Hematopoietic multipotent progenitor cell treated with erythropoietin and hydrocortisone succinate and interleukin-3 and kit ligand, for 4 days (in vitro differentiated cells): ENCODE measurements at regions not wholly inside any gene's neighbourhood (a gene's known extent, or its start where the extent isn't known, plus 50 kb on each side); places are given as distances from the start of the nearest gene placed in this dataset.
"Not testable (repeated sequence)": the region's sequence is repeated elsewhere in the genome, so short reads cannot be mapped to it uniquely, and the experiment has no call there.

ENCODE experiments used
- DNase-seq: peaks from one replicate; pipeline ENCODE4 v3.0.0-alpha.2; 2015

DNA sequence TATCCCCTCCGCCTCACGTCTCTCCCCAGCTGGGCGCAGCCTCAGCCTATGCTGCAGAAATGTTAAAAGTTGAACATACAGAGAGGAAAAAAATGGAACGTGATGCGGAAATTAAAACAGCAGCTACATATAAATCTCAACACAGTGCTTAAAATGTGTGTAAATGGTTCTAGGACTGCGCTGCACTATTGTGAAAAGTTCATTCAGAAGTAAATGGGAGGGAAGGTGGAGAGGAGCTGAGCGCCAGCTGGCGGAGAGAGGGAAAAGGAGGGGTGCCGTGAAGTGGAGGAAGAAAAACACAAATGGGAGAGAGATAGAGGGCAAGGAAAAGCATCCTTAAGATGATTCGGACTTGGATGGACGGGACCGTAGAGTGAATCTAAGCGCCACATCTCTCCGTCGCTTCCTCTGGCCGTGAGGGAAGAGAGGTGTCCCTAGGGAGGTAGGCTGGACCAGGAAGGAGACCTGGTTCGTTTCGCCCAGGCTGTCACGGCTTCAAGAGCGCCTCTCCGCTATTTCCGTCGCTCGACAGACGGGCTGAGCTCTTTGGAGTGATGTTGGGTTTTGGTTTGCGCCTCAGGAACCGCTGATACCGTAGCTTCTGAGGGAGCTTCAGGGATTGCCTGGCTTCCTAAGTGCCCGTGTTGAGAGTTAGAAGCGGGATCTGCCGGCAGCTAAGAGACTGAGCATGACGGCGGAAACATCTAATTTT lies 113.7 kb downstream of the TRIM27 start:
- no peak for DNase-seq

DNA sequence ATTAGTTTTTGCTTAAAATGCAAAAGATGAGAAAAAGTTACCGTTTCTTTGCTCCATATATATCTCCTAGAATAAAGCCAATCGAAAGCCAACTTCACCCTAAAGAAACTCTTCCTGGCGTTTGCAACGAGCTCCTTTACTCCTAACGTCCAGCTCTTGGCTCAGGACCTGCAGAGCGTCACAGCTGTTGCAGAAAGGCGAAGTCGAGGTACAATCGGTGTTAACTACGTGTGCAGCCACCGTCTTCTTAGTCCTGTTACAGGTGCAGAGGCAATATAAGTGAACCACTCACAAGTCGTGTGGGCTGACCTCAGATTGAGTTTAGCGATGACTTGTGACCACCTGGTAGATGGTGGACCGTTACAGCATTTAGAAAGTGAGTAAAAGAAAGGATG lies 113.1 kb downstream of the TRIM27 start:
- DNase-seq = no peak

DNA sequence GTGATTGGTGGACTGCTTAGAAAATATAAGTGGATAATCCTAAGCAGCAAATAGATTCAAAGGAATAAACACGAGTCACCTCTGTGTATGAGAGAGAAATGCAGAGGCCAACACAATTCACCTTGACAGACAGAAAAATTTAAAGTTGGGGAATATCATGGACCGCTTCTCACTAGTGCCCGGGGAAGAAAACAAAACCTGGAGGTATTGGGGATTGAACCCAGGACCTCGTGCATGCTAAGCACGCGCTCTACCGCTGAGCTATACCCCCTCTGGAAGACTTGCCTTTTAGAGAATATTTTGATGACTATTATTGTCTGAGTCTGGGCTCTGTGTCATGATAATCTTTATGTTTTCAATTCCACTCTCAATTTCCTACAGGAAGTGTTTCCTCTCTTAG lies 111.9 kb downstream of the TRIM27 start:
- DNase-seq = peak; percentile 53

DNA sequence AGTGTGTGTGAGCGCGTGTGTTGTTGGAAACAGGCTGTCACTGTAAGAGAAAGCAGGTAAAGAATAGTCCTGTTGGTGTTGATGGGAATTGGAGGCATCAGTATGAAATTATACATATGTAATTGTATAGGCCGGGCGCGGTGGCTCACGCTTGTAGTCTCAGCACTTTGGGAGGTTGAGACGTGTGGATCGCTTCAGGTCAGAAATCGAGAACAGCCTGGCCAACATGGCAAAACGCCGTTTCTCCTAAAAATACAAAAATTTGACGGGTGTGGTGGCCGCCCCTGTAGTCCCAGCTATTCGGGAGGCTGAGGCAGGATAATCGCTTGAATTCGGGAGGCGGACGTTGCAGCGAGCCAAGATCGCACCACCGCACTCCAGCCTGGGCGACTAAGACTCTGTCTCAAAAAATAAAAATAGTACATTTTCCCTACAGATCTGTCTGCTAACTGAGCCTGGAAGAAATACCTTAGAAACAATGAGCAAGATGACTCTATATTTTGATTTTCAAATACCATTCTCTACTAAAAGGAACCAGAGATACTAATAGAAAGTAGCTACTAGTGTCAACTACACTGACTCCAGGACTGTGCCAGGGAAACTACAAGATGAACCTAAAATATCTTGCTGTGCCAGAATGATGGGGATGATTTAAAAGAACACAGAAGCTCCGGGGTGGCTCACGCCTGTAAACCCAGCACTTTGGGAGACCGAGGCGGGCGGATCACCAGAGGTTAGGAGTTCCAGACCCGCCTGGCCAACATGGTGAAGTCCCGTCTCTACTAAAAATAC lies 110.8 kb downstream of the TRIM27 start:
- no peak for DNase-seq

DNA sequence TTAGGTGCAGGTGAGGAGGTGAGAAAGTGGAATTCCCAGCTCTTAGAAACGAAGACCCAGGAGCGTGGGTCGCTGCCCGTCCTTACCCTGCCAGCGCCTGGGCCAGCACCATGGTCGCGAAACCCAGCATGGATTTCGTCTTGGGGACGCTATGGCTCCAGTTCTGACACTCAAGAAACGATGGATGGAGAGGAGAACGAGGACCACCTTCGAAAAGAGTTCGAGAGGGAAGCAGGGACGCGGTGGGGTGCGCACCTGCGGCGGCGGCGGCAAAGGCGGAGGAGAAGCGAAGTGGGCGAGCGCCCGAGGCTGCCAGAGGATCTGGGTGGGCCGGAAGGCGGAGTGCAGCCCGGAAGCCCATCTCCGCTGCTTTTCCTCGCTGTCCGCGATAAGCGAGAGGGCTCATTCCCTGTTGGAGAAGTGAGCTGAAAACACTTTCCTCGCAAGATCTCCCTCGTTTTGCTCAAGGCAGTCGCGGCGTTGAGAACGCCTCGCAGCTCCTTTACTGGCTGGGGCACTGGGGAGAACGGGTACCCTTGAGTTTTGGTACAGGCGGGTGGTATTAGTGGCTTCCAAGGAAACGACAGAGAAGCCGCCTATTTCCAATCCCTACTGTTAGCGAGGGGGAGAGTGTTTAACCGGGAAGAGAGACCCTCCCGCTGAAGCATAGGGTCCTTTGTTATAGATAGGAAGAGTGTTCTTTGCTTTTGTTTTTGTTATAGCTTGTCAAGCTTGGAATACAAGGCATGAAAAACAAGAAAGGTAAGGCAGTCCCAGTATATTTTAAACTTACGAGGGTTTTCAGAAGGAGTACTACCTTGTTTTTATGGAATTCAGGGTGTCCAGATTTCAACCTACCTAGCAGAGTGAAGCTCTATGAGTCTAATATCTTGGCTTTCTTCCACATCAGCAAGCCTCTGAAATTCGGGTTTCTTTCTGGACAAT lies 109.5 kb downstream of the TRIM27 start:
- DNase-seq = no peak

DNA sequence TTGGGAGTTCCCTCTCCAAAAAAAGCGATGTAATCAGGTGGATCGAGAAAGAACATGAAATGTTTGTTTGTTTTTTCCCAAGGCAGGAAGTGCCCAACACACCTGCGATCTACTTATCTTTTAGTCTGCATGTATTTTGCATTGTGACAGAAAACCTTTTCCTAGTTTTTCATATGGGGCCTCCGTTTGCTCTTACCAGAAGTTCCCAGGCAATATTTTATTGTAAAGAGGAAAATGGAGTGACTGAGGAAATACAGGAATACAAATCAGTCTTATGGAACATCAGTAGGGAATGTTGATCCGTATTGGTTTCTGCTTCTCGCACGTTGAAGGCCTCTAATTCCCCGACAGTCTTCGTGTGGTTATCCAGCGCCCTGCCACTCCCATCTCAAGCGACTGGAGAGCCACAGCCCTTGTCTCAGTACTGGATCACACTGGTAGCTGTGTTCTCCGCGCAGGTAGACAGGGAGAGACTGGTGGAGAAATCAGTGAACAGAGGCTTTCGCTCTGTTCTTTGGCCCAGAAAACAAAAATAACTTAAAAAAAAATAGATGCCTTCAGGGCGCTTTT lies 107.4 kb downstream of the TRIM27 start:
- no peak for DNase-seq

DNA sequence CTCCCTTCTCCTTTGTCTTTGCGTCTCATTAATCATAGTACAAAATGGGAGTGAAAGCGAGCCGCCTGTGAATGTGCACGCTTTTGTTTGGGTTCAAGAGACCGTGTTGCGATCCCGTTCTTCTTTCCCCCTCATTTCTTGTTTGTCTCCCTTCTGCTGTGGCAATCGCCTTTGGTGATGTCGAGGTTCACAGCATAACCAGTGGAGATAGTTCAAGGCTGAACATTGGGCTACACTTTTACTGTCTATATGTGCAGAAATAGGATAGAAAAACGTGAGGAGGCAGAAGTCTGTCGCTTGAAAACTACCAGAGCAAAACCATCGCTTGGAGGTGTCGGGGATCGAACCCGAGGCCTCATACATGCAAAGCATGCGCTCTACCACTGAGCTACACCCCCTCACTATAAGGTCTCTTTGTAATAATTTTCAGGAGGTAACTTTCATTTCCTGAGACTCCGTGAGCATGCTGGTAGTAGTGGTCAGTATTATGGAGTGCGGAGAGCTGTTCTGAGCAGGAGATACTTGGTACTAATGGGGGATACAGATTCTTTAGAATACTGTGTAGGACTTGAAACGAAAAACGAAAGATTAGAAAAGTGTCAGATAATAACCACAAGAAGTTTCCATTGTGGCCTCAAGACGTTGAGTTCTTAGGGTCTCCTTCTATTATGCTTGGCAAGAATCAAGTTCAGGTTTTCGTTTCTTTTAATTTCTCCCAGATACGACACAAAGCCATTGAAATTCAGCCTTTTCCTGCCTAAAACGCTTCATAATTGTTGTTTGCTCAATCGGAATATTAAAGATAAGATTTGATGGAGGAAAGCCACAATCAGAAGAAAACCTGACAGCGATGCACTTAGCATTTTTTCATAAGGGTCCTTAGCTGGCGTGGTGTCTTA lies 106.6 kb downstream of the TRIM27 start:
- peak; percentile 77 for DNase-seq

DNA sequence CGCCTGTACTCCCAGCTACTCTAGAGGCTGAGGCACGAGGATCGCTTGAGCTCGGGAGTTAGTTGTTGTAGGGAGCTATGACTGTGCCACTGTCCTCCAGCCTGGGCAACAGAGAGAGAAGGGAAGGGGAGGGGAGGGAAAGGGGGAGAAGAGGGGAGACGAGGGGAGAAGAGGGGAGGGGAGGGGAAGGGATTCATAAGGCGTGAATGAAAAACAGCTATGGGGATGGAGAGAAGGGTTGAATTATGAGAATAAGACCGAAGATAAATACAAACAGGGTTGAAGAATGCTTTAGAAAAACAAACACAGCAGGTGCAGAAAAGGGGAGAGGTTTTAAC lies 106.0 kb downstream of the TRIM27 start:
- no peak for DNase-seq

DNA sequence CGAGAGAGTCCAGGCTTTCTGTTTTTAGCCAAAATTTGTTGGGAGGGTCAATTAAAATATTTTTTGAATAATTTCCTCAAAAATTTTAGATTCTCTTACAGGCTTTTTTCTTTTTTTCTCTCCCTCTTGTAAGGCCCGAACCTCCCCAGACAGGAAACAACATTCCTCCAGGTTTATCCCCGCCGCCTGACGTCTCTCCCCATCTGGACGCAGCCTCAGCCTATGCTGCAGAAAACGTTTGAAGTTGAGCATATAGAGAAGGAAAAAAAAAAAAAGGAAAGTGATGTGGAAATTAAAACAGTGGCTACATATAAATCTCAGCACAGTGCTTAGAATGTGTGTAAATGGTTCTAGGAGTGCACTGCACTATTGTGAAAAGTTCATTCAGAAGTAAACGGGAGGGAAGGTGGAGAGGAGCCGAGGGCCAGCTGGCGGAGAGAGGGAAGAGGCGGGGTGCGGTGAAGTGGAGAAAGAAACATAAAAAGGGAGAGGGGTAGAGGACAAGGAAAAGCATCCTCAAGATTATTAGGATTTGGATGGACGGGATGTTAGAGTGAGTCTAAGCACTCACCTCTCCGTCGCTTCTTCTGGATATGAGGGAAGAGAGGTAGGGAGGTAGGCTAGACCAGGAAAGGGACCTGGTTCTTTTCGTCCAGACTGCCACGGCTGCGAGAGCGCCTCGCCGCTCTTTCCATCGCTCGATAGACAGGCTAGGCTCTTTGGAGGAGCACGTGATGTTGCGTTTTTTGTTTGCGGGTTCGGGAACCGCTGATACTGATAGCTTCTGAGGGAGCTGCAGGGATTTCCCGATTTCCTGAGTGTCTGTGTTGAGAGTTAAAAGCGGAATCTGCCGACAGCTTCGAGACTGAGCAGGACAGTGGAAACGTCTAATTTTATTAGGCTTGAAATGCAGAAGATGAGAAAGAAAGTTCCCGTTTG lies 98.7 kb downstream of the TRIM27 start:
- no peak for DNase-seq

DNA sequence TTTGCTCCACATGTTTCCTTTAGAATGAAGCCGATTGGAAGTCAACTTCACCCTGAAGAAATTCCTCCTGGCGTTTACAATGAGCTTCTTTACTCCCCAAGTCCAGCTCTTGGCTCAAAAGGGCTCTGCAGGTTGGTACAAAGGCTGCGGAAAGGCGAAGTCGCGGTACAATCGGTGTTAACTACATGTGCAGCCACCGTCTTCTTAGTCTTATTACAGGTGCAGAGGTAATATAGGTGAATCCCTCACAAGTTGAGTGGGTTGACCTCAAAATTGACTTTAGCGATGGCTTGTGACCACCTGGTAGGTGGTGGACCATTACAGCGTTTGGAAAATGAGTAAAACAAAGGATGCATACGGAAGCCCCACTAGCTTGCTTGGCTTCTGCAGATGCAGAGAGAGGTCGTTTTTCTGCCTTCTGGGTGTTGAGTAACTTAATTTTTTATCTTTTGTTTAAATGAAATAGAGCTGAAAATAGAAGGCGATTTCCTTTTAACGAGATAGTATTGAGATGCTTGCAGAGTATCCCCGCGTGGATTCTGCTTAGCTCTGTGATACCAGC lies 98.0 kb downstream of the TRIM27 start:
- DNase-seq = no peak

DNA sequence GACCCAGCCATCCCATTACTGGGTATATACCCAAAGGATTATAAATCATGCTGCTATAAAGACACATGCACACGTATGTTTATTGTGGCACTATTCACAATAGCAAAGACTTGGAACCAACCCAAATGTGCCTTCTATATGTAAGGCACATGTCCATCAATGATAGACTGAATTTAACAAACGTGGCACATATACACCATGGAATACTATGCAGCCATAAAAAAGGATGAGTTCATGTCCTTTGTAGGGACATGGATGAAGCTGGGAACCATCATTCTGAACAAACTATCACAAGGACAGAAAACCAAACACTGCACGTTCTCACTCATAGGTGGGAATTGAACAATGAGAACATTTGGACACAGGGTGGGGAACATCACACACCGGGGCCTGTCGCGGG lies 92.1 kb downstream of the TRIM27 start:
- DNase-seq = not testable (repeated sequence)

DNA sequence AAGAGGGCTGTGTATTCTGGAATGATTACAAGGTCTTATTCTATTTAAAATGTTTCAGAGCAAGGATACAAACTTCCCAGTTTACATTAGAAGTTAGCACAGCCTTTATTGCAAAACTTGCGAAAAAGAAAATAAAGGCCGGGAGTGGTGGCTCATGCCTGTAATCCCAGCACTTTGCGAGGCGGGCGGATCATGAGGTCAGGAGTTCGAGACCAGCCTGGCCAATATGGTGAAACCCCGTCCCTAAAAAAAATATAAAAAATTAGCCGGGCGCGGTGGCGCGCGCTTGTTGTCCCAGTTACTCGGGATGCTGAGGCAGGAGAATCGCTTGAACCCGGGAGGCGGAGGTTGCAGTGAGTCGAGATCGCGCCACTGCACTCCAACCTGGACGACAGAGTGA lies 87.1 kb downstream of the TRIM27 start:
- not testable (repeated sequence) for DNase-seq

DNA sequence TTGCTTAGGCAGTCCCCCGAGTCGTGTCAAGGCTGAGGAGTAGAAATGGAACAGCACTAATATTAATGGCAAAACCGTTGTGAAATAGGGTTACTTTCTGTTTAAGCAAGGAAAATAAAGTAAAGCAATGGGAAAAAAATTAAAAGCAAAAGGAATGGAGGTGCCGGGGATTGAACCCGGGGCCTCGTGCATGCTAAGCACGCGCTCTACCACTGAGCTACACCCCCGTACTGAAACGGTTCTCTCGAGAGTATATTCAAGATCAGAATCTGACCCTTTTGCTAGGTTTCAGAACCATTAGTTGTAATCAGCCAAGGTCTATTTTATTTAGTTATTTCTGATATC lies 85.5 kb downstream of the TRIM27 start:
- peak; percentile 86 for DNase-seq

DNA sequence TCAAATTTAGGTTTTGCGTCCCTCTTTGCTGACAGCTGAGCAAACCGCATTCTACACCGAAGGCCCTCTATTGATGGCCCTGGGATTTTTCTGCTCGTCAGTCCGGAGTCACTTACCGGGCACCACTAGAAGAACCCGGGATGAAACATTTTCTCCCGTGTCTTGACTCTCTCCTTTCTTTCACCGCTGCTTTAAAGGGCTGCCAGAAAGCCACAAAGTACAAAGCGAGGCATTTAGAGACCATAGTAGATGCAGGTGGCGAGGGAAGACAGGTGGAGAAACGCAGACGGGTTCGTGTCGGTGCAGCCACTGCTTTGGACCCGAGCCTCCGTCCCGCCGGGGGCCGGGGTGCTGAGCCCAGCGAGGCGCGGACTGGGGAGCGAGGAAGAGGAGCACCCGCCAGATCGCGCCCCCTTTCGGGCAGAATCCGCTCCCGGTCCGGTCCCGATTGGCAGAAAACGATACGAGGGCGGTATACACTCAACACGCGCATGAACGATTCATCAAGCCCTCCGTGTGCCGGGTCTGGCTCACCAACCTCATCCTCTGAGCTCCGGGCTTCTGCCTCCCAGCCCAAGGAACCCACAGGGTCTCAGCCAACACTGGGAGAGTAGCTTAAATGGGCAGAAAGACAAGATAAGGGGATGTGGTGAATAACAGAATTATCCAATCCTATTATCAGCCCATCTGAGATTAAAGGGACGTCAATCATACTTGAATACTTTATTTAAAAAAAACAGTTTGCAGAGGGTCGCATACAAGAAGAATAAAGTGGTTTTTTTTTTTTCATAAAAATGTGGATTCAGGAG lies 84.9 kb downstream of the TRIM27 start:
- DNase-seq = peak; percentile 93

DNA sequence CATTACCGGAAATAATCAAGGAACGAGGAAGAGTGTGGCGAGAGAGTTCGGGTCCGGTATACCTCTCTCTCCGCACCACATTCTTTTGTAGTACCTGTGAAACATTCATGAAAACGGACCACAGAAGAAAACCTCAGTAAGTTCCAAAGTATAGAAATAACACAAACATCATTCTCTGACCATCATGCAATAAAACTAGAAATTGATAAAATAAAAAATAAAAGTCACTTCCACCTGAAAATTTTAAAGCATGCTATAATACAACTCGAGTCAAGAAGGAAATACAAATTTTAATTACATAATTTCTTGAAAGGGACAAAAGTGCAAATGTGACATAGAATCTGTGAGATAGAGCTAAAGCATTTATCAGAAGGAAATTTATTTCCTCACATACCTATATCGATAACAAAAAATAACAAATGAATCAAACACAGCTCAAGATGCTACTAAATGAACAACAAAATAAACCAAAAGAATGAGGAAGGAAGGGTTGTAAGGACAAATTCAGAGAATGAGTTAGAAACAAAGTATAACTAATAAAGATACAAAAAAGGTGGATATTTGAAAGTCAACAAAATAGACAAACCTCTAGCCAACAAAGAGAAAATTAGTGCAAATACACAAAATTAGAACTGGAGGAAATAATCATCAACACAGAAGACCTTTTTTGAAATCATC lies 84.2 kb downstream of the TRIM27 start:
- DNase-seq = no peak

DNA sequence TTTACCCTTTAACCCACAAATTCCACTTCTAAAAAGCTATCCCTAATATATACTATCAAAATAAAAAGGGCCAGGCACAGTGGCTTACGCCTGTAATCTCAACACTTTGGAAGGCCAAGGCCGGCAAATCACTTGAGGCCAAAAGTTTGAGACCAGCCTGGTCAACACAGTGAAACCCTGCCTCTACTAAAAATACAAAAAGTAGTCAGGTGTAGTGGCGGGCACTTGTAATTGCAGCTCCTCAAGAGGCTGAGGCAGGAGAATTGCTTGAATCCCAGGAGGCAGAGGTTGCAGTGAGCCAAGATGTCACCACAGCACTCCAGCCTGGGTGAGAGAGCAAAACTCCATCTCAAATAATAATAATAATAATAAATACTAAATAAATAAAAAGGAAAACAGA lies 82.5 kb downstream of the TRIM27 start:
- peak; percentile 38 for DNase-seq

DNA sequence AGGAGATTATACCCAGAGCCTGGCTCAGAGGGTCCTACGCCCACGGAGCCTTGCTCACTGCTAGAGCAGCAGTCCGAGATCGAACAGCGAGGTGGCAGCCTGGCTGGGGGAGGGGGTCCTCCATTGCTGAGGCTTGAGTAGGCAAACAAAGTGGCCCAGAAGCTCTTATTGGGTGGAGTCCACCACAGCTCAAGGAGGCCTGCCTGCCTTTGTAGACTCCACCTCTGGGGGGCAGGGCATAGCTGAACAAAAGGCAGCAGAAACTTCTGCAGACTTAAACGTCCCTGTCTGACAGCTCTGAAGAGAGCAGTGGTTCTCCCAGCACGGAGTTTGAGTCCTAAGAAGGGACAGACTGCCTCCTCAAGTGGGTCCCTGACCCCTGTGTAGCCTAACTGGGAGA lies 75.0 kb downstream of the TRIM27 start:
- DNase-seq = peak; percentile 59
